ENCODE measurements at regions not wholly inside any gene's neighbourhood (a gene's known extent, or its start where the extent isn't known, plus 50 kb on each side); places are given as distances from the start of the nearest gene placed in this dataset.
"Not testable (repeated sequence)": the region's sequence is repeated elsewhere in the genome, so short reads cannot be mapped to it uniquely, and the experiment has no call there.

DNA sequence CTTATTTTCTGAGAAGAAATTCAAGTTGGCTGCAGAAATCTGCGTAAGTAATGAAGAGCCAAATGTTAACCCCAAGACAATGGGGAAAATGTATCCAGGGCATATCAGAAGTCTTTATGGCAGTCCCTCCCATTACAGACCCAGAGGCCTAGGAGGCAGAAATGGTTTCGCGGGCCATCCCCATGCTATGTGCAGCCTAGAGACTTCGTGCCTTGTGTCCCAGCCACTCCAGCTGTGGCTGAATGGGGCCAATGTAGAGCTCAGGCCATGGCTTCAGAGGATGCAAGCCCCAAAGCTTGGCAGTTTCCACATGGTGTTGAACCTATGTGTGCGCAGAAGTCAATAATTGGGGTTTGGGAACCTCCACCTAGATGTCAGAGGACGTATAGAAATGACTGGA, 131.9 kb downstream of the GPR37 start:
- DNase-seq = no peak

DNA sequence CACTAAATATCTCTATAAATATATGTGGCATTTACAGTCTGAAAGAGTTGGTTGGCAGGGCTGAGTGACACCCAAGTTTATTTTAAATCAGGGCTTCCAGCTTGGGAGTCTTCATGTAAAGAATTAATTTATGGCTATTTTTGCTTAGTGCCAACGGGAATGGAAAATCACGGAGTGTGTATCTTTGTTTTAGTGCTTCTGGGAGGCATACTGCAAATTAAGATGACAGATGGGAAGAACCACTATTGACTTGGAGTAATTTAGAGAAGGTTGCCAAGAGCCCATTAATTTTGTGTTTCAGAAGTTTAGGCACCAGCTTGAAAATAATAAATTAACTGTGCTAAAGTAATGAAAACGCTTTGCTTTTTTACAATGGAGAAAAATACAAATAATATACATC, 135.2 kb downstream of the GPR37 start:
- DNase-seq = no peak

DNA sequence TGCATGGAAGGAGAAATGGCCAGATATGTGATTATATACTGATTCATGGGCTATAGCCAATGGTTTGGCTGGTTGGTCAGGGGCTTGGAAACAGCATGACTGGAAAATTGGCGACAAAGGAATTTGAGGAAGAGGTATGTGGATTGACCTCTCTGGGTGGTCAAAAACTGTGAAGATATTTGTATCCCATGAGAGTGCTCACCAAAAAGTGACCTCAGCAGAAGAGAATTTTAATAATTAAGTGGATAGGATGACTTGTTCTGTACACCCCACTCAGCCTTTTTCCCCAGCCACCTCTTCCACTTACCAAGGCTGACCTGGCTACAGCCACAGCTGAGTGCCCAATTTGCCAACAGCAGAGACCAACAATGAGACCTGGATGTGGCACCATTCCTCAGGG, 146.7 kb downstream of the GPR37 start:
- DNase-seq = no peak

DNA sequence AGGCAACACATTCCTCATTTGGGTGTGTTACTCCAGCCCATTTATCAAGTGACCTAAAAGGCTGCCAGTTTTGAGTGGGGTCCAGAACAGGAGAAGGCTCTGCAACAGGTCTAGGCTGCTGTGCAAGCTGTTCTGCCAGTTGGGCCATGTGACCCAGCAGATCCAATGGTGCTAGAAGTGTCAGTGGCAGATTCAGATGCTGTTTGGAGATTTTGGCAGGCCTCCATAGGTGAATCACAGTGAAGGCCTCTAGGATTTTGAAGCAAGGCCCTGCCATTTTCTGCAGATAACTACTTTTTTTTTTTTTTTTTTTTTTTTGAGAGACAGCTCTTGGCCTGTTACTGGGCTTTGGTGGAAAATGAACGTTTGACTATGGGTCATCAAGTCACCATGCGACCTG, 147.5 kb downstream of the GPR37 start:
- DNase-seq = not testable (repeated sequence)

DNA sequence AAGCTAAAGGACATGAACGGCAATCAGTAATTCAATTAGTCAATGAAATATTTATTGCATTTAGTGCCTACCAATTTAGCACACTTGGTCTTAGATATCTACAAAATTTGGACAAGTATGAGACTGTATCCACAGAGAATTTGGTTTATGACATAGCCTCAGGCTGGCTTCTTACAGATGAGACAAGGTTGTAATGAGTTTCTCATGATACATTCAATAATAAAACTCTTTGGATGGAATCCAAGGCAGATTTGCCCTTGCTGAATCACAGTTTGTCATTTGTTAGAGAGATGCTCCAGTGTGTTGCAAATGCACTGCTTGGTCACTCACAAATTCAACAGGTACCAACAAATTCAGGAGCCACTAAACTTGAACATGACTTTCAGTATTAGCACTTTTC, 162.5 kb downstream of the GPR37 start:
- no peak for DNase-seq

DNA sequence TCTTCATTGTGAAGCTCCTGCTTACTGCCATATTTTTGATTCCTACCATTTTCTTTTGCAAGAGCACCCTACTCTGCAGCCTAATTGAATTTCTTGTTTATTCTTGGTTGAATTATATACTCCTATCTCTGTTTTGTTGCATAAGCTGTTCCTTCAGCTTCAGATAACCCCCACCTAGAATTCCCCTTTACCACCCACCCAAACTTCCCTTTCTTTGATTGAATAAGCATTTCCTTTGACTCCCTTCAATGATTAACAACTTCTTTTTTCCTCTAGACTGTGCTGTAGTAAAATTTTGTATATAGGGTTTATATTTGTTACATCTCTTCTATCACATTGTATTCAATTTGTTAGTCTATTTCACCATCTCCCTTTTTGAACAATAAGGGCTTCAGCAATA, 168.1 kb downstream of the GPR37 start:
- no peak for DNase-seq

DNA sequence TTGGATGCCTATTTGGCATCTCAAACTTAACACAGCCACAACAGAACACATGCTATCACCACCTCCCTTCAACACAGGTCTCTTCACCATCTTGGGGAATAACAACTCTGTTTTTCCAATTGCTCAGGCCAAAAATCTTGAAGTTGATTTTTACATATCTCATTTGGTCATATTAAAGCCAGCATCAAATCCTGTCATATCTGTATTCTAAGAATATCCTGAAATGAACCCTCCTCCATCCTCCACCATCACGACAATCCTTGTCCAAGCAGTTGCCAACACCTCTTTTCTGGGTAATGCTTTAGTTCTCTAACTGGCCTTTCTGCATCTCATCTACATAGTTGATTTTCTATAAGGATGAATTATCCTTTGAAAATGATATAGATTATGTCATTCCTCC, 168.7 kb downstream of the GPR37 start:
- no peak for DNase-seq

DNA sequence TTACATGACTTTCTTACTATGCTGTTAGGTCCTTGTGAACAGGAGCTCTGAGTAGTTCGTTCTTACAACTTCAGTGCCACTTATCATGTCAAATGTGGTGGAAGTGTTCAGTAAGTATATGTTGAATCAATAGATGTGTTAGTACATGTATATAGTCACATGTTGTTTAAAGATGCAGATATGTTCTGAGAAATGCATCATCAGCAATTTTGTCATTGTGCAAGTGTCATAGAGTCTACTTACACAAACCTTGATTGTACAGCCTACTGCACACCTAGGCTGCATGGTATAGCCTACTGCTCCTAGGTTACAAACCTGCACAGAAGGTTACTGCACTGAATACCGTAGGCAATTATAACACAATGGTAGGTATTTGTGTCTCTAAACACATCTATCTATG, 174.8 kb downstream of the GPR37 start:
- DNase-seq = no peak

DNA sequence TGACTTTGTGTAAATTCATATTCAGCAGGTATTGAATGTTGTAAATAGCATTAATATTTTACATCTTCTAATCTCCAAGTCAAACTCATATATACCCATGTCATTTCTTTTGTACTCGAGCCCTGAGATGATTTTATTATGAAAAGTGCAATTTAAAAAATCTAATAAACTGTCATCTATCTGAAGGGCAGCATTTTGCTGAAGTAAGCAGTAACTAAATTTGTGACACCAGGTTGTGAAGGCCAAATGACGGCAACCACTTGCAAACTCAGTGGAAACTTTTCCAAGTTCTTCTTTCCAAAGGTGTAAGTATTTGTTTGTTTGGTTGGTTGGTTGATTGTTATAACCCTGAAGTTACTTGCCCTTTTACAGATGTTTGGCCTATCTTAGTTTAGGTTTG, 188.3 kb downstream of the GPR37 start:
- no peak for DNase-seq

DNA sequence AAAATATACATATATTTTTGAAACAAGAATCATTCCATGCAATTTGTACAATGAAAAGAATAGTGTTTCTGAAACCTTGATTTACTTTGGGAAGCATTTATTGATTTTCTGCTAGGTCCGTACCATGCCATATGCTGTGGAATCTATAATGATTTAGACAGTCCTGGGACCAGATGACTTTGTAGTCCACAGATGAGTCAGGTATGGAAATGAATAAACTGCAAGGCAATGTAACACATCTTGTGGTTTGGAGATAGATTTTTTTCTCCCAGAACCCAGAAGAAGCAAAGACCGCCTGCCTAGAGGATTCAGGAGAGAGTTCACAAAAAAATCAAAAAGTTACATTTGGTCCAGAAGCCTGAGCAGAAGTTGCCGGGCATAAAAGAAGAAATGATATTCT, 190.4 kb downstream of the GPR37 start:
- no peak for DNase-seq

DNA sequence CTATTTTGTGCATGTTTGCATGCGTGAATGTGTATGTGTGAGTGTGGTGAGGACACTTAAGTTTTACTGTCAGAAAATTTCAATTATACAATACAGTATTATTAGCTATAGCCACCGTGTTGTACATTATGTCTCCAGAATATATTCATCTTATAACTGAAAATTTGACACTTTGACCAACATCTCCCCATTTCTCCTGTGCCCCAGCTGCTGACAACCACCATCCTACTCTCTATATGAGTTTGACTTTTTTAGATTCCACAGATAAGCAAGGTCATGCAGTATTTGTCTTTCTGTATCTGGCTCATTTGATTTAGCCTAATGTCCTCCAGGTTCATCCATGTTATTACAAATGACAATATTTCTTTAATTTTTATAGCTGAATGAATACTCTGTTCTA, 195.0 kb downstream of the GPR37 start:
- no peak for DNase-seq

DNA sequence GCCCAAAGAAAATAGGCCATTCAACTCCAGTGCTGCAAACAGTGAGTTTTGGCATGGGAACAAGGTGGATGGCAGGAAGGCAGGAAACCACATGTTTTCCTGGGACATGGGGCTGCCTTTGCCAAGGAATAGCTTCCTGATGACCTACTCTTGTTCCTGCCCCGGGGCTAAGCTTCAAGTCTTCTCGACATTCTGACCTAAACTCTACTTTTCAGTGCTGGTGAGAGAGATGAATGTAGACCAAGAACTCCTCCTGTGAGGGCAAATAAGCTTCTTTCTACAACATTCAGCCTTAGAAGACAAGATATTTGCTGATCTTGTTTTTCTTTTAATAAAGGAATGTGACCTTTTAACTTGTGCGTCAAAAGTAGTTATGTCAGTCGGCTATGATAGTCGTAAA, 199.0 kb downstream of the GPR37 start:
- no peak for DNase-seq

DNA sequence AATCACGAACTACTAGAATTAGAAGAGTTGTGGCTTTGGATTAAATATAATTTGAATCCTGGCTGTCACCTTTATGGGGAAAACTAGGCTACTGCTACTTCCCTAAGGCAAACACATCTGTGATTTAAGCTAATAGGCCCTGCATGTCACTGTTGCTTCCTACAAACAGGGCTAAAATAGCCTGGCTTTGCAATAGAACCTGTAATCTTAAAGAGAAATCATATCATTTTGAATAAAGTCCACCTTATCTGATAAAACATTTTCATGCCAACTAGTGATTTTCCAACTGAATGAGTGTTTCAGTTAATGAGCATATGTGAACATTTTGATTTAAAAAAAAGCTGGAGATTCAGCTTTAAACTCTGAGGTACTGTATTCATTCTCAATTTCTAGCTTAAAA, 208.0 kb downstream of the GPR37 start:
- DNase-seq = no peak

DNA sequence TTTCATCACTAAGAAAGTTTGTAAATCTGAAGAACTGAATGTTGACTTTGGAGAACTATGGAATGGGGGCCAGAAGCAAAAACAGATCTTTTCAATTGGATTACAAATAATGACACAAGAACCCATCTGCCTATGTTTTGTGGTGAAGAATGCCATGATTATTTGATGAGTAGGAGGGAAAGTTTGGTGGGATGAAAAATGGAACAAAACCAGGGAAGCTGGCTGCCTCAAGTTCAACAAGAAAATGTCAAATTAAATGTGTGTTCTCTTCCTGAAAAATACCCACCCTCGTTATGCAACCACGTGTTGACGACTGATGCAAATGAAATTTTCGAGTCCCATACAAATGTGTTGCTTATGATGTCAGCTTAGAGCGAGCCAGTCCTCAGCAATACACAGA, 208.5 kb downstream of the GPR37 start:
- DNase-seq = no peak

DNA sequence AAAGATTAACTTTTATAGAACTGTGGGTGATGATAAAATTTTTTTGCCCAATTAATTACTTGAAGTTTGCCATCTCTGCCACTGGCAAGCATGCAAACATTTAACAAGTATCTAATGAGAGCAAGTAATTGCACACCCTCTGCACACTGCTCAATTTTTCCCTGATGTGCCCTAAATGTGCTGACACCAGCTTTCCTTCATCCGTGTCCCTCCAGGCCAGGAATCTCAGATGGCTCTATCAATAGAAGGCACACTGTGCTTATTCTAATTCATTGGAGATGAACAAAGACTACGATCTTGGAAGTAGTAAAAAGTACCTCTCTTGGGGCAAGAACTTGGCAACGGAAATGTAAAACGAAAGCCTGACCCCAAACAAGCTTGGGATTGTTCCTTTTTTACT, 212.1 kb downstream of the GPR37 start:
- no peak for DNase-seq

DNA sequence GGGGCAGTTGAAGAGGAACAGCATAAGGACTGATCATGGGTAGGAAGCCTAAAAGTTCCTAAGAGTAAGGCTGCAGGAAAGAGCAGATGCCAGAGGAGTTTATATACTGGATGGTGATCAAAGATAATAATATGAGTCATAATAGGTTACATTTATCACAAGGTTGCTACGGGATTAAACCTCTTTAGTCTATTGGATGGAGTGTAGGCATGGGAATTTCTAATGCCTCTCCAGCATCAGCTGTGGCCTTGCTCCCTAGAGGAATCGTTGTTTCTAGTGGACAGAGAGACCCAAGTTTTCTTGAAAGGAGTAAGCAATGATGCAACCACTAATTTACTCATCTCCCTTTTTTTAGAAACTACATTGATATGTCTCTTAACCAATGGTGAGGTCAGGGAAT, 213.4 kb downstream of the GPR37 start:
- no peak for DNase-seq

DNA sequence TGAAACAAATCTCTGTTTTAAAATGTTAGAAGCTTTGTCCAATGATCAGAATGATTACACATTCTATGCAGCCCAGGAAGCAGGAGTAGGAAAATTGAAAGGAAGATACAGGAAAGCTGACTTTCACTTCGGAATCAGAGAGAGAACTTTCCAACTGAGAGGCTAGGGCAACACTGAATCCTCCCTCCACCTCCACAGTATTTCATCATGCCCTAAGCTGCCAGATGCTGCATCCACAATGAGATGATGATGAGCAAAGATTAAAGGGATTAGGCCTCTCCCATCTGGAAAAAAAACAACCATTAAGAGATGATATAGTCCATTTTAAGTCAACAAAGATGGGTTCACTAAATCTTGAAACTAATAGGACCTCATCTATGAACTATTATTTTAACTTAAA, 215.6 kb downstream of the GPR37 start:
- DNase-seq = no peak

DNA sequence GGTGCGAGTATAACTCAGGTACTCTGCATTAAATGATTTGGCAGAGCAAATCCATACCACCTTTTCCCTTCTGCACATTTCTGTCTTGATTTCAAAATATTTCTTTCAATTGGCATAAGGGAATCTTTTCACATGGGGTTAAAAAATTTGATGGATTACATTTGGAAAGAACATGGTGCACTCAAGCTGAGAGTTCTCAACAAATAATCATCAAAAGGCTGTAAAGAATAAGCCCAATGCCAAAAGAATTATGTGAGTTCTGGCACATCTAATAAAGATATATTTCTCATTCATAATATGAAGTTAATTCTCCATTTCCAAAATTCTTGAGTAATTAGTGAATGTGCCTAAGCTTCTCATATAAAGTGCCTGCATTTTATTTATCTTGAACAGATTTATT, 223.1 kb downstream of the GPR37 start:
- no peak for DNase-seq

DNA sequence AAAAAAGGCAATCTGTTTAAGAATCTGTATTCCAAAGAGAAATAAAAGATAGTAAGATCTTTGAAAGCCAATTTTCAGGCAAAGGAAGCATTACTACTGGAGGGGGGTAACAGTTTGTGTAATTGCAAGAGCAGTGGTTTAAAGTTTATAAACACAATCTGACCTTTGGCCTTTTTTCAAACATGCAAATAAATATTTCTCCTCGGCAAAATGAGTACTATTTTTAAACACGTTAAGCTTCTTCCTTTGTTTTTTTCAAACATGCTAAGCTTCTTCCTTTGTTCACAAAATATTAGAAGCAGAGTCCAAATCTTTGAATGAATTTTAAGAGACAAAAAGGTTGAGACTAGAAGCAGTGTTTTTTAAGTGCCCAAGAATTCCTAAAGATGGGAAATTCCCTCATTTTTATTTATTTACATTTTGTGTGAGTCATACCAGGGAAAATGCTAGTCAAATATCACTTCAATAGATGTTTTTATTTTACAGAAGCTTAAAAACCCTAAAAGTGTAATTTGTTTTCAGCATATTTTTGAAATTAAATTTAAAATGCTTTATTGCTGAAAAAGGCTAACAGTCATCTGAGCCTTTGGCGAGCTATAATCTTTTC, 229.3 kb downstream of the GPR37 start:
- no peak for DNase-seq

DNA sequence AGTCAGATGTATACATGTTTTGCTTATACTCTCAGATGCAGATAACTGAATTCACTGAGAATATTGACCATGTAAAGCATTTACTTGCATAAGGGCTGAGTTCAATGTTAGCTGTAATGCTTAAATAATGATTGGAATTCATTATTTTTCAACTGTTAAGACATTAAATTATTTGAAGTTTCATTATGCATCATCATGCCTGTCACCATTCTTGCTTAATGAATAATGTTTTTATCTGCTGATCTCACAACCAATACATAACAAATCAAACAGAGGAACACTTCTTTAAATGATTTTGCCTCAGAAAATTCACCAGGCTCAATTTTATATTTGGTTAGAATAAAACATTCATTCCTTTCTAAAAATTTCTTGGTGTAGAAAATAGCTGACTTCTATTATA, 233.4 kb downstream of the GPR37 start:
- no peak for DNase-seq

DNA sequence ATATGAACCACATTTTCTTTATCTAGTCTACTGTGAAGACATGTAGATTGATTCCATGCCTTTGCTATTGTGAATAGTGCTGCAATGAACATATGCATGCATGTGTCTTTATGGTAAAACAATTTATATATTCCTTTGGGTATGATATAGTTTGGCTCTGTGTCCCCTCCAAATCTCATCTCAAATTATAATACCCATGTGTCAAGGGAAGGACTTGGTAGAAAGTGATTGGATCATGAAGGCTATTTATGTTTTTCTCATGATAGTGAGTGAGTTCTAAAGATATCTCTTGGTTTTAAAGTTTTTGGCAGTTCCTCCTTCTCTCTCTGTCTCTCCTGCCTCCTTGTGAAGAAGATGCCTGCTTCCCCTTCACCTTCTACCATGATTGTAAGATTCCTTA, 248.7 kb downstream of the GPR37 start:
- no peak for DNase-seq

DNA sequence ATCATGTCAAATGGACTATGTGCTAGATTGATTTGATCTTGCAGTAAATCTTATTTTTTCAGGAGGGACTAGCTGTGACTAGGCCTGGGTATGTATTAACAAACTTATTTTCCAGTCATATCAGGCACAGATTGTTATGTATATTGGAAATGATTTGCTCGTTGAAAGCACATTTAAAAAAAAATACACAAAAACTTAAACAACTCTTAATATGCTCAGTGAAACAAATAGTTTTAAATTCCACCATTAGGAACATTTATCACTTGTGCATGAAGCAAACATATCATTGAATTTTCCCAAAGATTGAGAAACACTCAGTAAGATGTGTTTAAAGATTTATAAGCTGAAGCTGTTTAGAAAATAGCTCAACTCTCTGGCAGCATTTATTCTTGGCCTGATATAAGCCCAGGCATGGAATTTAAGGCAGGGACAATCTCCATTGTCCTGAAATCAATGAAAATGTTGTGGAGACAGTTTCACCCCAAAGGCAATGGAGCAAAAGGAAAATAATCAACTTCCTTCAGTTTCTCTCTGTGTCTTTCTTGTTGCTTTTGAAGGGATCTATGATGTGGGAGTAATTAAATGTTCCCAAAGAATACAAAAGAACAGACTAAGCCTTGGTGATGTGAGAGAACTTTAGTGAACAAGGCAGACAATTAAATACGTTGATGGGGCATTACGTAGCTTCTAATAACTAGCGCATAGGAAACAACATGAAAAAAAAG, 250.3 kb downstream of the GPR37 start:
- DNase-seq = no peak

DNA sequence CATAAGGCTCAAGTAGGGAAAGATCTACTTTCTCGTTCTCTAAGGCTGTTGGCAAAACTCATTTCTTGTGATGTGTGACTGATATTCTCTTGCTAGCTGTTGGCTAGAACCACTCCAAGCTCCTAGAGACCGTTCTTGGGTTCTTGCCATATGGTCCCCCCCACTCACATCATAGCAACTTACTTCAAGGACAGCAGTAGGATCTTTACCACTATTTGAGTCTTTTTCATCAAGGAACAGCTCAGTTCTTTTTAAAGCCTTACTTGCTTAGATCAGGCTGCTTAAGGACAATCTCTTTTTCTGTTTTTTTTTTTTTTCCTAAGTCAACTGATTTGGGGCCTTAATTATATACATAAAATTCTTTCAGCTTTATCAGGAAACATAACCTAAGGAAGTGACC, 251.1 kb downstream of the GPR37 start:
- DNase-seq = no peak

DNA sequence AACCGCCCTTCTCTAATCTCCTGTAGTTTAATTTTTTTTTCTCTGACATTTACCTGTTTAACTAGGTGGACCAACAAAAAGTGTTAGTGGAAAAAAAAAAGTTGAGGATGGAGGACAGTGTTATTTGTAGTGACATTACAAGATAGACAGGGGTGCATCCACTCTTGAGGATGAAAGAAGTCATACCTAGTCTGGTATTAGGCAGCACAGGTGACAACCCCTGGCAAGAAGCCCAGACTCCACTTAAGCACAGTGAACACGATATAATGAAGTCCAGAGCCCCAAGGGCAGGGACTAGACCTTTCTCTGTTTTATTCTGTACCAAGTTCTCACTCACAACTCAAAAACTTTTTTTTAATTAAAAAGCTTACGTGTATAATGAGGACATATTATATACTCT, 268.4 kb downstream of the GPR37 start:
- DNase-seq = peak; percentile 67 to 75

DNA sequence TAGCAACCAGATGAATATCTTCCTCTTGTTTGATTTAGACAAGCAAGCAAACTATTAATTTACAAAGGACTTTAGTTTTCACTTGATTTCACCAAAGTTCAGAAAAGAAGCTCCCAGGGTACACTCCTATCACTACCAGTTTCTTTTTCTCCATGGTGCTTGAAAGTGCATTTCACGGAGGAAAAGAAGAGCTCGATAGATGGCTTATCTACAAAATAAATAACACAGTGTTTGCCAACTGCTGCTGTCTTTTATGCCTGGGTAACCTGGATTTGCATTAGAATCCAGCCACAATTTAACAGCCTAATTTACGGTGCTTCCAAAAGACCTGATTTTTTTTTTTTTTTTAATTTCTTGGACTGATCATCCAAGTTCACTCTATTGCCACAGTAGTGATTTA, 275.7 kb downstream of the GPR37 start:
- DNase-seq = peak; percentile 8 to 37

Measured in SHP77 (cell line).